Glutamatergic neuron (in vitro differentiated cells): ENCODE measurements at regions not wholly inside any gene's neighbourhood (a gene's known extent, or its start where the extent isn't known, plus 50 kb on each side); places are given as distances from the start of the nearest gene placed in this dataset.
A peak's percentile ranks its signal among the peaks of the same experiment; 100 is the strongest.

Source experiments
- DNase-seq: peaks from one replicate; pipeline ENCODE4 v3.0.0; 2022
- H3K27ac Mint-ChIP-seq: one replicate; pipeline ENCODE4 v1.8.0; 2020; ENCODE audit warnings: mild to moderate bottlenecking, mixed read lengths, inconsistent platforms; ENCODE audit not compliant: unreplicated experiment
- H3K27me3 Mint-ChIP-seq: one replicate; pipeline ENCODE4 v1.8.0; 2020; ENCODE audit warnings: mild to moderate bottlenecking, moderate library complexity, mixed read lengths, inconsistent platforms; ENCODE audit not compliant: unreplicated experiment
- H3K36me3 Mint-ChIP-seq: one replicate; pipeline ENCODE4 v1.8.0; 2020; ENCODE audit warnings: mild to moderate bottlenecking, mixed read lengths, inconsistent platforms; ENCODE audit not compliant: unreplicated experiment
- H3K4me1 Mint-ChIP-seq: one replicate; pipeline ENCODE4 v1.8.0; 2020; ENCODE audit warnings: mild to moderate bottlenecking, low read depth, mixed read lengths, inconsistent platforms; ENCODE audit not compliant: unreplicated experiment
- H3K4me3 Mint-ChIP-seq: one replicate; pipeline ENCODE4 v1.8.0; 2020; ENCODE audit warnings: mild to moderate bottlenecking, mixed read lengths, inconsistent platforms; ENCODE audit not compliant: unreplicated experiment
- H3K9me3 Mint-ChIP-seq: one replicate; pipeline ENCODE4 v1.8.0; 2020; ENCODE audit warnings: mild to moderate bottlenecking, moderate library complexity, mixed read lengths, inconsistent platforms; ENCODE audit not compliant: unreplicated experiment
- TF ChIP-seq, protein P1 (sequence below): fragments of 200-600 bp; sonication (generic); IDR thresholded peaks from one replicate; pipeline ENCODE4 v1.5.0; 2021; ENCODE audit not compliant: partially characterized antibody, unreplicated experiment

DNA sequence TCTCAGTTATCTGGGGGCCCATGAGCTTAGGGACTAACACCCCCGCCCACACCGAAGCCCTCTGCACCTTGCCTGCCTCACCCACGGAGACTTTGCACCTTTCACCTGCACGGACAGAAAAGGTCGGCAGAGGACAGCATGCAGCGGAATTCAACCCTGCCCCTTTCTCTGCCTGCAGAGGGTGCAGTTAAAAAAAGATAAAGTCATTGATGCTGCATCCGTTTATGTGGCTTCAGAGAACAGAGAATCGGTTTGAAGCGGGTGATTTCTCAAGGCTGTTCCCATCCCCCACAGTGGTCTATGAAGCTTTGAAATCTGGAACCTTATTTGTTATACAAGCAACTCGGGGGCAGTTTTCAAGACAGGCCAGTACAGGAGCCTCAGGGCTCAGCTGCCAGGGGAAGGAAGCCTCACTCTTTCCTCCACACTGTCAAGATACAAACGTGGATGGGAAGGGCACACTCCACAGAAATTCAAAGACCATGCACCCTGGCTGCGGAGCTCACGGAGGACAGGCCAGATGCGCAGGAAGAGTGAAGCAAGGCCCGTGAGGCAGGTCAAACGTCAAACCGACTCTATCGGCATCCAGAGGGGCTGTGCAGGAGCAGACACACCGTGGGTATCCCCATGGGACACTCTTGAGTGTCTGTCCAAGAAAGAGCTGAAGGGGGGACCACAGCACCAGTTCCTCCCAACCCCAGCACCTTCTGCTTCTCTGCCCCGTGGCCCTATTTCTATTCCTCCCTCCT, 66.3 kb downstream of the INSIG1 start:
- H3K4me3 Mint-ChIP-seq = no peak overlapping the region
- DNase-seq = peak; percentile 17

DNA sequence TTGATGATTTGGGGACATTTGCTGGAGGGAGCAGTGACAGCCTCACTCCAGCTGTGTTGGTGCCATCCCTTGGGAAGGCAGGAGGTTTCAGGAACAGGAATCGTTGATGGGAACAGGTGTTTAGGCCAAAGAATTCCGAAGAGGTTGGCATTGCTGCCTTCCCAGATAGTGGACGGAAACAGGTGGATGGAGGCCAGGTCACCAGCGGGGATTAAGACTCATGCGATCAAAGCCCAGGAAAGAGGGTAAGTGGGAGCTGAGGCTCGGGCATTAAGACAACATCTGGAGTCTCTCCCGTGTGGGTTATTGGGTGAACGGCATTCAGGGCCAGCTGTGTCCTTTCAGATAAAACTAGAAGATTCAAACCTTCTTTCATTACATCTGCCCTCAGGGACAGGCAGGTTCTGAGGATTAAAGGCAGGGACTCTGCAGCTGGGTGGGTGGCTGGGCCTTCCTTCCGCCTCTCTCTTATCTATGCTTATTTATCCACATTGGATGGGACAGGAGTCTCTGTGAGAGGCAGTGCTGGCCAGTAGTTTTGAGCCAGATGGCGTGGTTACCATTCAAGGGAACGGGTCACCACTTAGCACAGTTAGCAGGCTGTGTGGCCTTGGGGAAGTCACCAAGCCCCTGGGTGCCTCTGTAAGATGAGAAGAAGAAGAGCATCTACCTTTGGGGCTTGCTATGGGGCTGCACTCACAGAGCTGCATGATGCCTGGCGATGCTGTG, 67.6 kb downstream of the INSIG1 start:
- Mint-ChIP-seq H3K4me3 (no peak overlapping the region), H3K27me3 (peaks cover 9% of the 10 kb centered on the region), H3K27ac (peak overlapping the region; percentile 55), H3K9me3 (peaks cover 15% of the 10 kb centered on the region), H3K4me1 (peaks cover 23% of the 10 kb centered on the region), H3K36me3 (no peaks in the 10 kb centered on the region)
- no peak for DNase-seq
- TF ChIP-seq, protein P1, sequence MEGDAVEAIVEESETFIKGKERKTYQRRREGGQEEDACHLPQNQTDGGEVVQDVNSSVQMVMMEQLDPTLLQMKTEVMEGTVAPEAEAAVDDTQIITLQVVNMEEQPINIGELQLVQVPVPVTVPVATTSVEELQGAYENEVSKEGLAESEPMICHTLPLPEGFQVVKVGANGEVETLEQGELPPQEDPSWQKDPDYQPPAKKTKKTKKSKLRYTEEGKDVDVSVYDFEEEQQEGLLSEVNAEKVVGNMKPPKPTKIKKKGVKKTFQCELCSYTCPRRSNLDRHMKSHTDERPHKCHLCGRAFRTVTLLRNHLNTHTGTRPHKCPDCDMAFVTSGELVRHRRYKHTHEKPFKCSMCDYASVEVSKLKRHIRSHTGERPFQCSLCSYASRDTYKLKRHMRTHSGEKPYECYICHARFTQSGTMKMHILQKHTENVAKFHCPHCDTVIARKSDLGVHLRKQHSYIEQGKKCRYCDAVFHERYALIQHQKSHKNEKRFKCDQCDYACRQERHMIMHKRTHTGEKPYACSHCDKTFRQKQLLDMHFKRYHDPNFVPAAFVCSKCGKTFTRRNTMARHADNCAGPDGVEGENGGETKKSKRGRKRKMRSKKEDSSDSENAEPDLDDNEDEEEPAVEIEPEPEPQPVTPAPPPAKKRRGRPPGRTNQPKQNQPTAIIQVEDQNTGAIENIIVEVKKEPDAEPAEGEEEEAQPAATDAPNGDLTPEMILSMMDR = no peak

More for the DNA sequence above, 66.3 kb downstream of the INSIG1 start:
- Mint-ChIP-seq H3K27ac (no peak overlapping the region), H3K27me3 (peaks cover 6% of the 10 kb centered on the region), H3K9me3 (peaks cover 5% of the 10 kb centered on the region), H3K36me3 (no peaks in the 10 kb centered on the region), H3K4me1 (peaks cover 19% of the 10 kb centered on the region)
- TF ChIP-seq, protein P1 = no peak

DNA sequence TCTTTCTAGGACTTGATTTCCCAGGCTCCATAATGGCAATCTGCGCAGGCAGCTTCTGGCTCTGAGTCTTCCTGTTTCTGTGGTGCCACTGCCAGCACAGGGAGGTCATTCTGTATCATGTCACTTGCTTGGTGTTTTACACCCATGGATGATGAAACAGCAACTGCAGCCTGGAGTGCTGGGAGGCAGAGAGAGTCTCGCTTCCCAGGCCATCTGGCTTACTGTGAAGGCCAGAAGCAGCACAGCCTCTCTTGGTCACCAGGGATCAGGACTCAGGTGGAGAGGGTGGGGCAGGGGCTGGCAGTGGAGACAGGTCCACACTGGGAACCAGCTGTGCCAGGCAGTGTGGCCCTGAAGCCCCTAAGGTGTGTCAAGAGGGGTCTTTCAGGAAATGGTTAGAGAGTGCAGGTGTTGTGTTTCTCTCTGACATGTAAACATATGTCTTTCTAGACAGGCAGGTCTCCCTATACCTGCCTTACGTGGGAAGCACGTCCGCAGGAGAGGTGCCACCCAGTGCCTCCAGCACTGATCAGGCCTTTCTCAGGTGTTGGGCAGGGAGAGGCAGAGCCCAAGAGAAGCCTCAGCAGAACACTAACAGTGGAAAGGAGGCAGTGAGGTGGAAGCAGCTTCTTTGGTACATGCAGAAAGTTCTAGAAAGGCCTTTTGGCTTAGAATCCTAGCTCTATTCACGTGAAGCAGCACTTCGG, 71.4 kb downstream of the INSIG1 start:
- Mint-ChIP-seq H3K4me1 (peaks cover 21% of the 10 kb centered on the region), H3K9me3 (peaks cover 22% of the 10 kb centered on the region), H3K4me3 (no peak overlapping the region), H3K36me3 (no peaks in the 10 kb centered on the region), H3K27ac (peak overlapping the region; percentile 33), H3K27me3 (peaks cover 24% of the 10 kb centered on the region)
- TF ChIP-seq, protein P1 = no peak
- peak; percentile 15 for DNase-seq

DNA sequence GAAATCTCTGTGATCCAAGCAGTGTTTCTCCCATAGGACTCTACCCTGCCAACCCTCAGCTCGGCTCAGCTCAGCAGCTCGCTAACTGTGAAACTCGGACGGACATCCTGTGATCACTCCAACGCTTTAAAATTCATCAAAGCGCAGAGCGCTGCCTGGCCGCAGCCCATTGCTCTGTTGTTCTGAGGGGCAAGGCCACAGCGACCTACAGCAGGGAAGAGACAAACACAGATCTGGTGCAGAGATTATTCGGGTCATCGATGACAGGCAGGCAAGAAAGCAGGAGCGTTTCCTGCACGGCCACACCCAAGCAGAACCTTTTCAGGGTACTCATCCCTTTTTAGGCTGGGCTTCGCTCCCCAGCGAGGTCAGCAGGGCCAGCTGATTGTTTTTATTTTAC, 72.1 kb downstream of the INSIG1 start:
- TF ChIP-seq, protein P1 = no peak
- no peaks in the 10 kb centered on the region for H3K36me3 Mint-ChIP-seq
- peak overlapping the region; percentile 29 for H3K27ac Mint-ChIP-seq
- no peak for DNase-seq
- H3K9me3 Mint-ChIP-seq = peaks cover 23% of the 10 kb centered on the region
- peaks cover 22% of the 10 kb centered on the region for H3K4me1 Mint-ChIP-seq
- H3K27me3 Mint-ChIP-seq = peaks cover 26% of the 10 kb centered on the region
- H3K4me3 Mint-ChIP-seq = no peak overlapping the region
